ENCODE measurements at regions not wholly inside any gene's neighbourhood (a gene's known extent, or its start where the extent isn't known, plus 50 kb on each side); places are given as distances from the start of the nearest gene placed in this dataset.
A peak's percentile ranks its signal among the peaks of the same experiment; 100 is the strongest.

- Histone ChIP-seq H3K4me3 (ENCODE audit: insufficient read depth, low read length) (no peak overlapping the region), H3K27ac (ENCODE audit: low read depth, low read length) (no peak overlapping the region), H4K20me1 (ENCODE audit: insufficient read depth, low read length) (no peaks in the 10 kb centered on the region), H3K4me1 (ENCODE audit: insufficient read depth, low read length) (peaks cover 8% of the 10 kb centered on the region), H3K27me3 (ENCODE audit: insufficient read depth, low read length) (no peaks in the 10 kb centered on the region), H3K9me3 (ENCODE audit: low read depth, low read length) (no peaks in the 10 kb centered on the region), H3K79me2 (ENCODE audit: insufficient read depth, low read length) (no peaks in the 10 kb centered on the region), H3K4me2 (ENCODE audit: insufficient read depth, low read length) (no peak overlapping the region), H2AFZ (ENCODE audit: low read length) (no peak overlapping the region), H3K36me3 (ENCODE audit: insufficient read depth, low read length) (no peaks in the 10 kb centered on the region)
- no peak for TF ChIP-seq CTCF (IDR thresholded peaks at IDR 0.05; ENCODE audit: extremely low read depth, low read depth, low read length)
- DNase-seq (ENCODE audit: insufficient read length, low spot score, missing footprints): no peak
These were observed 580.1 kb upstream of the FTMT start for GRCh38 chr5:121271546-121271945.

- Histone ChIP-seq H3K9me3 (ENCODE audit: low read depth, low read length) (no peaks in the 10 kb centered on the region), H3K27me3 (ENCODE audit: insufficient read depth, low read length) (no peaks in the 10 kb centered on the region), H3K79me2 (ENCODE audit: insufficient read depth, low read length) (no peaks in the 10 kb centered on the region), H3K27ac (ENCODE audit: low read depth, low read length) (peak overlapping the region; percentile 90), H3K36me3 (ENCODE audit: insufficient read depth, low read length) (no peaks in the 10 kb centered on the region), H3K4me1 (ENCODE audit: insufficient read depth, low read length) (peaks cover 8% of the 10 kb centered on the region), H3K4me3 (ENCODE audit: insufficient read depth, low read length) (no peak overlapping the region), H4K20me1 (ENCODE audit: insufficient read depth, low read length) (no peaks in the 10 kb centered on the region), H2AFZ (ENCODE audit: low read length) (peak overlapping the region; percentile 80), H3K4me2 (ENCODE audit: insufficient read depth, low read length) (peak overlapping the region; percentile 76)
- no peak for TF ChIP-seq CTCF (IDR thresholded peaks at IDR 0.05; ENCODE audit: extremely low read depth, low read depth, low read length)
- peak; percentile 88 for DNase-seq (ENCODE audit: insufficient read length, low spot score, missing footprints)
These were observed 577.7 kb upstream of the FTMT start for GRCh38 chr5:121273833-121274433.

- Histone ChIP-seq H3K4me1 (ENCODE audit: insufficient read depth, low read length) (no peaks in the 10 kb centered on the region), H3K27me3 (ENCODE audit: insufficient read depth, low read length) (no peaks in the 10 kb centered on the region), H3K79me2 (ENCODE audit: insufficient read depth, low read length) (no peaks in the 10 kb centered on the region), H3K4me2 (ENCODE audit: insufficient read depth, low read length) (no peak overlapping the region), H3K36me3 (ENCODE audit: insufficient read depth, low read length) (no peaks in the 10 kb centered on the region), H3K4me3 (ENCODE audit: insufficient read depth, low read length) (no peak overlapping the region), H3K27ac (ENCODE audit: low read depth, low read length) (no peak overlapping the region), H4K20me1 (ENCODE audit: insufficient read depth, low read length) (no peaks in the 10 kb centered on the region), H3K9me3 (ENCODE audit: low read depth, low read length) (no peaks in the 10 kb centered on the region), H2AFZ (ENCODE audit: low read length) (peak overlapping the region; percentile 29)
- no peak for TF ChIP-seq CTCF (IDR thresholded peaks at IDR 0.05; ENCODE audit: extremely low read depth, low read depth, low read length)
- no peak for DNase-seq (ENCODE audit: insufficient read length, low spot score, missing footprints)
These were observed 571.9 kb upstream of the FTMT start for GRCh38 chr5:121279801-121280200.

GRCh38 chr5:121285801-121286521 lies 565.7 kb upstream of the FTMT start:
- Histone ChIP-seq H3K27me3 (ENCODE audit: insufficient read depth, low read length) (no peaks in the 10 kb centered on the region), H3K9me3 (ENCODE audit: low read depth, low read length) (no peaks in the 10 kb centered on the region), H3K27ac (ENCODE audit: low read depth, low read length) (no peak overlapping the region), H3K79me2 (ENCODE audit: insufficient read depth, low read length) (no peaks in the 10 kb centered on the region), H3K4me1 (ENCODE audit: insufficient read depth, low read length) (no peaks in the 10 kb centered on the region), H2AFZ (ENCODE audit: low read length) (peak overlapping the region; percentile 8), H3K36me3 (ENCODE audit: insufficient read depth, low read length) (no peaks in the 10 kb centered on the region), H3K4me3 (ENCODE audit: insufficient read depth, low read length) (no peak overlapping the region), H4K20me1 (ENCODE audit: insufficient read depth, low read length) (no peaks in the 10 kb centered on the region), H3K4me2 (ENCODE audit: insufficient read depth, low read length) (peak overlapping the region; percentile 35)
- TF ChIP-seq CTCF (IDR thresholded peaks at IDR 0.05; ENCODE audit: extremely low read depth, low read depth, low read length): no peak
- DNase-seq (ENCODE audit: insufficient read length, low spot score, missing footprints): no peak

Data from osteoblast (primary cell).